HEK293 (cell line): ENCODE measurements at regions not wholly inside any gene's neighbourhood (a gene's known extent, or its start where the extent isn't known, plus 50 kb on each side); places are given as distances from the start of the nearest gene placed in this dataset.

Experiments
- CTCF ChIA-PET: fragments of 350-600 bp; formaldehyde crosslinking; extraction: SDS; loops from one replicate; lab custom pipeline; 2021; ENCODE audit warnings: antibody characterized with exemption; lab: Yijun Ruan, JAX
- POLR2A ChIA-PET: fragments of 300-600 bp; formaldehyde crosslinking; extraction: SDS; loops from one replicate; lab custom pipeline; 2020; ENCODE audit warnings: antibody characterized with exemption, inconsistent platforms; lab: Yijun Ruan, JAX
- H3K27ac ChIP-seq: fragments of 200-500 bp; sonication (Bioruptor generic); 2 replicates; pipeline ENCODE4 v1.5.1; 2014; ENCODE audit warnings: low read depth, low read length, control low read depth, inconsistent platforms; ENCODE audit errors: extremely low read depth
- H3K36me3 ChIP-seq, 2 experiments: fragments of 200-500 bp in 1 of 2; sonication (Bioruptor generic) in 1 of 2; 1 replicate in 1 of 2; 2 replicates in 1 of 2; pipeline ENCODE4 v1.5.1; 2014 to 2017; ENCODE audit warnings: inconsistent platforms in 2 of 2, low read length in 2 of 2; ENCODE audit not compliant: control insufficient read depth in 2 of 2, insufficient read depth in 1 of 2
- H3K4me1 ChIP-seq: fragments of 200-500 bp; sonication (Bioruptor generic); 2 replicates; pipeline ENCODE4 v1.5.1; 2014; ENCODE audit warnings: mild to moderate bottlenecking, low read length, inconsistent platforms; ENCODE audit not compliant: control insufficient read depth, insufficient read depth
- H3K4me3 ChIP-seq: 2 replicates; pipeline ENCODE4 v1.5.1; 2011; ENCODE audit warnings: low read depth, mild to moderate bottlenecking, control low read depth, low read length, moderate library complexity
- H3K9me3 ChIP-seq: fragments of 200-500 bp; sonication (Bioruptor generic); 2 replicates; pipeline ENCODE4 v1.5.1; 2014; ENCODE audit warnings: low read depth, low read length, inconsistent platforms; ENCODE audit not compliant: control insufficient read depth, insufficient read depth
- KLF1 ChIP-seq: fragments of 450-650 bp; formaldehyde crosslinking; IDR thresholded peaks from 2 replicates; pipeline ENCODE4 v1.5.1; 2016; ENCODE audit warnings: missing biosample characterization, missing genetic modification characterization
- KLF7 ChIP-seq: fragments of 450-650 bp; formaldehyde crosslinking; IDR thresholded peaks from 2 replicates; pipeline ENCODE4 v1.5.1; 2016; ENCODE audit warnings: missing biosample characterization, missing genetic modification characterization, borderline replicate concordance
- KLF8 ChIP-seq: fragments of 450-650 bp; formaldehyde crosslinking; IDR thresholded peaks from 2 replicates; pipeline ENCODE4 v1.5.1; 2016; ENCODE audit warnings: missing biosample characterization, missing genetic modification characterization
- KLF9 ChIP-seq: fragments of 450-650 bp; formaldehyde crosslinking; IDR thresholded peaks from 2 replicates; pipeline ENCODE4 v1.5.1; 2016; ENCODE audit warnings: missing biosample characterization, missing genetic modification characterization, low read depth
- OVOL3 ChIP-seq: fragments of 450-650 bp; formaldehyde crosslinking; IDR thresholded peaks from 2 replicates; pipeline ENCODE4 v1.5.1; 2016; ENCODE audit warnings: missing biosample characterization, missing genetic modification characterization
- SCRT2 ChIP-seq: fragments of 450-650 bp; formaldehyde crosslinking; IDR thresholded peaks from 2 replicates; pipeline ENCODE4 v1.5.1; 2016; ENCODE audit warnings: missing biosample characterization, missing genetic modification characterization
- ZBTB26 ChIP-seq: fragments of 450-650 bp; formaldehyde crosslinking; optimal IDR thresholded peaks from 2 replicates; pipeline ENCODE3; 2016; ENCODE audit warnings: missing biosample characterization, mild to moderate bottlenecking, missing genetic modification characterization
- ZFP3 ChIP-seq: fragments of 450-650 bp; formaldehyde crosslinking; IDR thresholded peaks from 2 replicates; pipeline ENCODE4 v1.5.1; 2016; ENCODE audit warnings: low read depth, missing biosample characterization, missing genetic modification characterization
- ZNF155 ChIP-seq: fragments of 450-650 bp; formaldehyde crosslinking; IDR thresholded peaks from 2 replicates; pipeline ENCODE4 v1.5.1; 2016; ENCODE audit warnings: missing biosample characterization, missing genetic modification characterization
- ZNF175 ChIP-seq: fragments of 450-650 bp; formaldehyde crosslinking; IDR thresholded peaks from 2 replicates; pipeline ENCODE4 v1.5.1; 2016; ENCODE audit warnings: missing biosample characterization, missing genetic modification characterization
- ZNF248 ChIP-seq: fragments of 450-650 bp; formaldehyde crosslinking; IDR thresholded peaks from 2 replicates; pipeline ENCODE4 v1.5.1; 2017; ENCODE audit warnings: missing biosample characterization, missing genetic modification characterization
- ZNF654 ChIP-seq: fragments of 450-650 bp; formaldehyde crosslinking; IDR thresholded peaks from 2 replicates; pipeline ENCODE4 v1.5.1; 2016; ENCODE audit warnings: low read depth, missing biosample characterization, missing genetic modification characterization
- ZNF677 ChIP-seq: fragments of 450-650 bp; IDR thresholded peaks from 2 replicates; pipeline ENCODE4 v1.5.0; 2018; ENCODE audit warnings: missing biosample characterization, mild to moderate bottlenecking, missing genetic modification characterization, moderate library complexity
- ZSCAN18 ChIP-seq: fragments of 450-650 bp; formaldehyde crosslinking; IDR thresholded peaks from 2 replicates; pipeline ENCODE4 v1.5.1; 2016; ENCODE audit warnings: missing biosample characterization, missing genetic modification characterization
- ZSCAN23 ChIP-seq: fragments of 450-650 bp; formaldehyde crosslinking; IDR thresholded peaks from 2 replicates; pipeline ENCODE4 v1.5.1; 2016; ENCODE audit warnings: missing biosample characterization, missing genetic modification characterization

GRCh38 chr2:167550448-167550847 lies 662.2 kb downstream of the XIRP2 start:
- TF ChIP-seq ZNF654 (peak; percentile 16; the same call in 1 of the 2 replicates), KLF7 (tag by site-specific recombination) (no peak)
- TF ChIP-seq, all 188 proteins: peak for 1
- H3K9me3 ChIP-seq: no peaks in the 10 kb centered on the region
- CTCF ChIA-PET: interaction anchor here (0.5 to 1.9 kb wide), 14 partner anchors 11 to 673 kb away, joined by 3 to 13 read pairs (median 3); no protein-coding TSS in a partner anchor
- no peak overlapping the region for H3K4me3 ChIP-seq
- POLR2A ChIA-PET: no interaction called here
- no peaks in the 10 kb centered on the region for H3K4me1 ChIP-seq
- H3K36me3 ChIP-seq: no peaks in the 10 kb centered on the region
- H3K27ac ChIP-seq: no peak overlapping the region

GRCh38 chr2:167548396-167548795 lies 660.1 kb downstream of the XIRP2 start:
- CTCF ChIA-PET: interaction anchor here (0.7 kb wide), 1 partner anchor 195 kb away, joined by 5 read pairs; no protein-coding TSS in a partner anchor
- H3K4me1 ChIP-seq: no peaks in the 10 kb centered on the region
- no peak overlapping the region for H3K4me3 ChIP-seq
- H3K27ac ChIP-seq: no peak overlapping the region
- H3K9me3 ChIP-seq: no peaks in the 10 kb centered on the region
- POLR2A ChIA-PET: no interaction called here
- TF ChIP-seq ZSCAN23 (tag by site-specific recombination): no peak
- no peaks in the 10 kb centered on the region for H3K36me3 ChIP-seq

GRCh38 chr2:167544602-167545001 lies 656.3 kb downstream of the XIRP2 start:
- POLR2A ChIA-PET: no interaction called here
- Histone ChIP-seq H3K4me1 (no peaks in the 10 kb centered on the region), H3K36me3 (no peaks in the 10 kb centered on the region), H3K27ac (no peak overlapping the region), H3K9me3 (no peaks in the 10 kb centered on the region), H3K4me3 (no peak overlapping the region)
- CTCF ChIA-PET: interaction anchor here (0.7 to 1.1 kb wide), 2 partner anchors 9 to 877 kb away, joined by 3 read pairs; no protein-coding TSS in a partner anchor
- TF ChIP-seq ZFP3 (no peak), ZNF175 (tag by site-specific recombination) (no peak), ZNF155 (no peak), ZNF677 (tag by site-specific recombination) (no peak), KLF8 (tag by site-specific recombination) (no peak), OVOL3 (tag by site-specific recombination) (no peak), ZNF248 (tag by site-specific recombination) (no peak), ZBTB26 (tag by site-specific recombination) (no peak), ZSCAN18 (tag by site-specific recombination) (no peak), KLF9 (tag by site-specific recombination) (no peak), KLF1 (tag by site-specific recombination) (no peak)

- H3K4me1 ChIP-seq: no peaks in the 10 kb centered on the region
- ChIA-PET POLR2A (no interaction called here), CTCF (interaction anchor here (1.1 kb wide), 1 partner anchor 8 kb away, joined by 3 read pairs; no protein-coding TSS in a partner anchor)
- no peaks in the 10 kb centered on the region for H3K9me3 ChIP-seq
- TF ChIP-seq SCRT2 (tag by site-specific recombination) (peak; percentile 39; the same call in 1 of the 2 replicates), ZSCAN18 (tag by site-specific recombination) (no peak)
- no peak overlapping the region for H3K4me3 ChIP-seq
- H3K36me3 ChIP-seq: no peaks in the 10 kb centered on the region
- no peak overlapping the region for H3K27ac ChIP-seq
Observed at GRCh38 chr2:167543721-167544120, 655.4 kb downstream of the XIRP2 start.
